Body of pancreas (tissue), 4 donors: ENCODE measurements at regions not wholly inside any gene's neighbourhood (a gene's known extent, or its start where the extent isn't known, plus 50 kb on each side); places are given as distances from the start of the nearest gene placed in this dataset.

Experiments used
- POLR2A ChIP-seq, 3 donors: fragments of 450-650 bp; IDR thresholded peaks; one replicate each; pipeline ENCODE4 v1.6.1; 2016; ENCODE audit warnings: antibody characterized with exemption in 3 of 3, mild to moderate bottlenecking in 2 of 3
- TF ChIP-seq, protein P1 (sequence below), 7 experiments: fragments of 450-650 bp in 4 of 7; fragments of 200-600 bp in 3 of 7; sonication (generic) in 3 of 7; IDR thresholded peaks; one replicate each; pipeline ENCODE4 v1.5.1; 2016 to 2019; ENCODE audit warnings: antibody characterized with exemption in 7 of 7

DNA sequence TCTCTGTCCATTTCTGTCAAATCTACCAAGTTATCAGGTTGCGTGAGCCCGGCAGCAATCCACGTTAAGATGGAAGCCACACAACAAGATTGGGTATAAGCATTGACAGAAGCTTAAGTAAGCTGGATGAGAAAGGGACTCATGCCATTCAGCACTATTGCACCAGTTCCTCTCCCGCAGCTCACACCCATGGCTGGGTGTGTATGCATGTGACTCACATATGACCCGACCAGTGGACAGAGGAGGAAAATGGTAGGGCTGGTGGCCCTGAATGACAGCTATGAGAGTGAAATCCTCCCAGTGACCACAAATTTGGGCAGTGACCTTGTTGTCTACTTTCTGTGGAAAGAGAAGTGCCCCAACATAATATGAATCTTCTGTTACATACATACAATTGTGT lies 113.5 kb downstream of the OTOR start:
- TF ChIP-seq, protein P1, sequence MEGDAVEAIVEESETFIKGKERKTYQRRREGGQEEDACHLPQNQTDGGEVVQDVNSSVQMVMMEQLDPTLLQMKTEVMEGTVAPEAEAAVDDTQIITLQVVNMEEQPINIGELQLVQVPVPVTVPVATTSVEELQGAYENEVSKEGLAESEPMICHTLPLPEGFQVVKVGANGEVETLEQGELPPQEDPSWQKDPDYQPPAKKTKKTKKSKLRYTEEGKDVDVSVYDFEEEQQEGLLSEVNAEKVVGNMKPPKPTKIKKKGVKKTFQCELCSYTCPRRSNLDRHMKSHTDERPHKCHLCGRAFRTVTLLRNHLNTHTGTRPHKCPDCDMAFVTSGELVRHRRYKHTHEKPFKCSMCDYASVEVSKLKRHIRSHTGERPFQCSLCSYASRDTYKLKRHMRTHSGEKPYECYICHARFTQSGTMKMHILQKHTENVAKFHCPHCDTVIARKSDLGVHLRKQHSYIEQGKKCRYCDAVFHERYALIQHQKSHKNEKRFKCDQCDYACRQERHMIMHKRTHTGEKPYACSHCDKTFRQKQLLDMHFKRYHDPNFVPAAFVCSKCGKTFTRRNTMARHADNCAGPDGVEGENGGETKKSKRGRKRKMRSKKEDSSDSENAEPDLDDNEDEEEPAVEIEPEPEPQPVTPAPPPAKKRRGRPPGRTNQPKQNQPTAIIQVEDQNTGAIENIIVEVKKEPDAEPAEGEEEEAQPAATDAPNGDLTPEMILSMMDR (IDR thresholded peaks at IDR 0.05): no peak
- no peak for TF ChIP-seq POLR2A (IDR thresholded peaks at IDR 0.05)
